Adrenal gland (tissue), 9 donors: ENCODE measurements at regions not wholly inside any gene's neighbourhood (a gene's known extent, or its start where the extent isn't known, plus 50 kb on each side); places are given as distances from the start of the nearest gene placed in this dataset.

ENCODE experiments used
- DNase-seq, 7 donors: peaks; one replicate each; pipeline ENCODE4 v3.0.0-alpha.2; 2019 to 2020
- H3K27ac ChIP-seq, 5 donors: fragments of 200-600 bp; sonication (generic) in 4 of 5; 1 replicate in 3 of 5; 2 replicates in 2 of 5; pipeline versions ENCODE4 v1.5.1 to v1.8.0; 2016 to 2020; ENCODE audit warnings: mild to moderate bottlenecking in 1 of 5
- H3K27me3 ChIP-seq: fragments of 200-600 bp; 2 replicates; pipeline ENCODE4 v1.8.0; 2021
- H3K36me3 ChIP-seq, 2 donors: fragments of 200-600 bp; replicated peaks in 1 of 2; 1 replicate in 1 of 2; 2 replicates in 1 of 2; pipeline versions ENCODE4 v1.5.1 to v1.8.0; 2018 to 2022
- H3K4me1 ChIP-seq, 2 donors: fragments of 200-600 bp; replicated peaks in 1 of 2; 1 replicate in 1 of 2; 2 replicates in 1 of 2; pipeline versions ENCODE4 v1.5.1 to v1.8.0; 2018 to 2021
- H3K4me3 ChIP-seq, 4 donors: fragments of 200-600 bp; sonication (generic) in 3 of 4; one replicate each; pipeline ENCODE4 v1.5.1; 2016 to 2018
- H3K9me3 ChIP-seq, 3 donors: fragments of 200-600 bp; sonication (generic) in 1 of 3; replicated peaks in 1 of 3; 1 replicate in 2 of 3; 2 replicates in 1 of 3; pipeline versions ENCODE4 v1.5.1 to v1.8.0; 2016 to 2021
- CTCF ChIP-seq, 6 experiments: fragments of 450-650 bp in 4 of 6; fragments of 200-600 bp in 2 of 6; sonication (generic) in 1 of 6; IDR thresholded peaks; 1 replicate in 5 of 6; 2 replicates in 1 of 6; pipeline versions ENCODE4 v1.5.1 to v1.8.0; 2016 to 2021; ENCODE audit warnings: antibody characterized with exemption in 6 of 6, mild to moderate bottlenecking in 2 of 6, moderate library complexity in 1 of 6
- POLR2A ChIP-seq, 2 donors: fragments of 450-650 bp; IDR thresholded peaks; one replicate each; pipeline ENCODE4 v1.6.1; 2017; ENCODE audit warnings: antibody characterized with exemption in 2 of 2, mild to moderate bottlenecking in 2 of 2, moderate library complexity in 1 of 2
- WGBS, 4 donors: extraction: QIAGEN DNeasy Blood & Tissue Kit in 2 of 4; methylation state at CpG; one replicate each; pipeline versions ENCODE4 v1.1.5 to v1.1.7; 2013 to 2017; 5-methylcytosine and 5-hydroxymethylcytosine counted together
- intact Hi-C, 2 donors: fragments of 100-400 bp; cut with DNase I; formaldehyde crosslinking; loops; one replicate each; pipeline versions ENCODE4 v1.14.1 to v1.15.0; 2022 to 2023
- donor health status: healthy with polysubstance abuse.
- donor health status: Bipolar disorder and iron deficiency.
- donor health status: DM: yes; HTN: yes; CAD: no.
- donor health status: DM: no; HTN: no; CAD: no.
- donor health status: DM: no; HTN: no; CAD: no.

- peaks cover 0 to 3% (median 0%) of the 10 kb centered on the region in 3 donors for H3K9me3 ChIP-seq
- peaks cover 18% of the 10 kb centered on the region for H3K27me3 ChIP-seq
- H3K4me3 ChIP-seq = no peak overlapping the region
- 78 to 89% (median 82%) methylated on average over 16 to 19 of the region's 19 CpGs for WGBS, 4 donors
- no peak for TF ChIP-seq CTCF (IDR thresholded peaks at IDR 0.05)
- no peak for TF ChIP-seq POLR2A (IDR thresholded peaks at IDR 0.05)
- peaks cover 0 to 15% of the 10 kb centered on the region in 2 donors for H3K4me1 ChIP-seq
- peak in 2 of 7 donors; percentile 17 to 49 for DNase-seq
- H3K27ac ChIP-seq = no peak overlapping the region
- intact Hi-C loops = loop anchor here (5.0 to 10.0 kb wide), 3 partner anchors 122 to 285 kb away; partner anchors contain the start of gene KLF13 (in 1 of the 2)
- H3K36me3 ChIP-seq = no peaks in the 10 kb centered on the region
These were observed 160.5 kb downstream of the KLF13 start for GRCh38 chr15:31486906-31487695.

- Histone ChIP-seq H3K9me3 (peaks cover 0 to 5% (median 0%) of the 10 kb centered on the region in 3 donors), H3K27ac (peak overlapping the region in 3 of 5 donors; percentile 2 to 37 (median 15)), H3K36me3 (no peaks in the 10 kb centered on the region), H3K4me1 (peaks cover 0 to 15% of the 10 kb centered on the region in 2 donors), H3K27me3 (peaks cover 11% of the 10 kb centered on the region), H3K4me3 (no peak overlapping the region)
- intact Hi-C loops = loop anchor here (5.0 to 10.0 kb wide), 3 partner anchors 123 to 286 kb away; partner anchors contain the start of gene KLF13 (in 1 of the 2)
- TF ChIP-seq CTCF (IDR thresholded peaks at IDR 0.05) (no peak), POLR2A (IDR thresholded peaks at IDR 0.05) (no peak)
- 57 to 67% (median 58%) methylated on average over 6 of the region's 6 CpGs for WGBS, 4 donors
- peak in 2 of 7 donors; percentile 15 to 50 for DNase-seq
These were observed 161.3 kb downstream of the KLF13 start for GRCh38 chr15:31487811-31488436.

- TF ChIP-seq CTCF (IDR thresholded peaks at IDR 0.05) (peak; percentile 89 to 99 (median 96)), POLR2A (IDR thresholded peaks at IDR 0.05) (peak in 1 of 2 donors; percentile 23)
- Histone ChIP-seq H3K36me3 (no peaks in the 10 kb centered on the region), H3K4me1 (peaks cover 0 to 15% of the 10 kb centered on the region in 2 donors), H3K9me3 (peaks cover 0 to 5% (median 0%) of the 10 kb centered on the region in 3 donors), H3K27ac (peak overlapping the region in 3 of 5 donors; percentile 2 to 49 (median 35)), H3K27me3 (peaks cover 6% of the 10 kb centered on the region), H3K4me3 (no peak overlapping the region)
- 5 to 20% (median 15%) methylated on average over 5 to 7 of the region's 7 CpGs for WGBS, 4 donors
- intact Hi-C loops = loop anchor here (5.0 to 10.0 kb wide), 3 partner anchors 124 to 286 kb away; partner anchors contain the start of gene KLF13 (in 1 of the 2)
- peak; percentile 50 to 87 (median 74) for DNase-seq
These were observed 162.0 kb downstream of the KLF13 start for GRCh38 chr15:31488437-31489204.
